PFSK-1 (cell line): ENCODE measurements at regions not wholly inside any gene's neighbourhood (a gene's known extent, or its start where the extent isn't known, plus 50 kb on each side); places are given as distances from the start of the nearest gene placed in this dataset.

Source experiments
- FOXP2 ChIP-seq: optimal IDR thresholded peaks from 2 replicates; pipeline ENCODE3; 2011; ENCODE audit warnings: borderline replicate concordance, control low read depth, inconsistent platforms; ENCODE audit not compliant: insufficient read depth; ENCODE audit errors: extremely low read length, extremely low read depth
- POLR2AphosphoS5 ChIP-seq: IDR thresholded peaks from 2 replicates; pipeline ENCODE4 v1.6.1; 2012; ENCODE audit warnings: low read depth, mild to moderate bottlenecking, control low read depth, low read length, moderate library complexity
- SIN3A ChIP-seq: IDR thresholded peaks from 2 replicates; pipeline ENCODE4 v1.6.1; 2012; ENCODE audit warnings: mild to moderate bottlenecking, low read length, moderate library complexity, borderline replicate concordance; ENCODE audit not compliant: insufficient read depth
- TAF1 ChIP-seq: IDR thresholded peaks from 2 replicates; pipeline ENCODE4 v1.6.1; 2012; ENCODE audit warnings: low read length, control low read depth, borderline replicate concordance; ENCODE audit not compliant: insufficient read depth
- TF ChIP-seq, protein P1 (sequence below), 2 experiments: IDR thresholded peaks; 2 replicates each; pipeline versions ENCODE4 v1.6.1 to v1.8.0; 2011 to 2012; ENCODE audit warnings: low read depth in 2 of 2, low read length in 2 of 2, control low read depth in 1 of 2, inconsistent platforms in 1 of 2, mild to moderate bottlenecking in 1 of 2, moderate library complexity in 1 of 2; ENCODE audit not compliant: insufficient read depth in 1 of 2

DNA sequence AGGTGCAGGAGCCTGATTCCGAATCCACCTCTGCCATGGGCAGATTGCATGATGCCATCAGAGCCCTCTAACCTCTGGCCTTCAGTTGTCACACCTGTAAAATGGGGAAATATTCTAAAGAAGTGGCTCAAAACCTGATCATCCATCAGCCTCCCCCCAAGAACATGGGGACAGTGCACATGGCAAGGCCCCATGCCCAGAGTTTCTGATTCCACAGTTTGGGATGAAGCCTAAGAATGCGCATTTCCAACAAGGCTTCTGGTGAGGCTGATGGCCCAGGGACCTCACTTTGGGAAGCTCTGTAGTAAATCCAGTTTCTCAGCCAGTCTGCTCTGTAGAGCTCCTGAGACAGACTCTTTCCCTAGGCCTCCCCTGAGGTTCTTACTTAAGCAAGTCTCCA, 119.9 kb upstream of the CD93 start:
- TF ChIP-seq POLR2AphosphoS5 (no peak), FOXP2 (no peak), SIN3A (no peak), TAF1 (no peak)
- TF ChIP-seq, protein P1, sequence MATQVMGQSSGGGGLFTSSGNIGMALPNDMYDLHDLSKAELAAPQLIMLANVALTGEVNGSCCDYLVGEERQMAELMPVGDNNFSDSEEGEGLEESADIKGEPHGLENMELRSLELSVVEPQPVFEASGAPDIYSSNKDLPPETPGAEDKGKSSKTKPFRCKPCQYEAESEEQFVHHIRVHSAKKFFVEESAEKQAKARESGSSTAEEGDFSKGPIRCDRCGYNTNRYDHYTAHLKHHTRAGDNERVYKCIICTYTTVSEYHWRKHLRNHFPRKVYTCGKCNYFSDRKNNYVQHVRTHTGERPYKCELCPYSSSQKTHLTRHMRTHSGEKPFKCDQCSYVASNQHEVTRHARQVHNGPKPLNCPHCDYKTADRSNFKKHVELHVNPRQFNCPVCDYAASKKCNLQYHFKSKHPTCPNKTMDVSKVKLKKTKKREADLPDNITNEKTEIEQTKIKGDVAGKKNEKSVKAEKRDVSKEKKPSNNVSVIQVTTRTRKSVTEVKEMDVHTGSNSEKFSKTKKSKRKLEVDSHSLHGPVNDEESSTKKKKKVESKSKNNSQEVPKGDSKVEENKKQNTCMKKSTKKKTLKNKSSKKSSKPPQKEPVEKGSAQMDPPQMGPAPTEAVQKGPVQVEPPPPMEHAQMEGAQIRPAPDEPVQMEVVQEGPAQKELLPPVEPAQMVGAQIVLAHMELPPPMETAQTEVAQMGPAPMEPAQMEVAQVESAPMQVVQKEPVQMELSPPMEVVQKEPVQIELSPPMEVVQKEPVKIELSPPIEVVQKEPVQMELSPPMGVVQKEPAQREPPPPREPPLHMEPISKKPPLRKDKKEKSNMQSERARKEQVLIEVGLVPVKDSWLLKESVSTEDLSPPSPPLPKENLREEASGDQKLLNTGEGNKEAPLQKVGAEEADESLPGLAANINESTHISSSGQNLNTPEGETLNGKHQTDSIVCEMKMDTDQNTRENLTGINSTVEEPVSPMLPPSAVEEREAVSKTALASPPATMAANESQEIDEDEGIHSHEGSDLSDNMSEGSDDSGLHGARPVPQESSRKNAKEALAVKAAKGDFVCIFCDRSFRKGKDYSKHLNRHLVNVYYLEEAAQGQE (IDR thresholded peaks at IDR 0.05; ENCODE audit: insufficient read depth in 1 of 2, low read depth in 2 of 2, low read length in 2 of 2), result no peak

DNA sequence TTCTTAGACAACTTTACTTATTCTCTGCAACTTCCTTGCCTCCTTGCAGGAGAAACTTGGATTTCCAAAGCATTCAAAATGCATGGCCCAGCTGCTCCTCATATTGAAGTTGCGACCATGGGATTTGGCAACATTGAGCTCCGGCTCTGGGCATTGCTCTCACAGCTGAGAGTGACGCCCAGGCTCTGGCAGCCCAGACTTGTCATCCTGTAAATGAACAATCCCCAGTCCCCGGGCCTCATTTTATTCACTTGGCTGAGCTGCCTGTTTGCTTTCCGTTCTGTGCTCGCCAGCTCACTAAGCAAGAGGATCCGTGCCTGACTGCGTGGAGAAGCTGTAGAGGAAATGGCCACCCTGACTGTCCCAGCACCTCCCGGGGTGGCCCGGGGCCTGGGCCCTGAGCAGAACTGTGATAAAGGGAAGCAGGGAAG, 119.5 kb upstream of the CD93 start:
- TF ChIP-seq POLR2AphosphoS5 (no peak), SIN3A (no peak), TAF1 (no peak), FOXP2 (no peak)
- TF ChIP-seq, protein P1 (IDR thresholded peaks at IDR 0.05; ENCODE audit: insufficient read depth in 1 of 2, low read depth in 2 of 2, low read length in 2 of 2), result no peak

DNA sequence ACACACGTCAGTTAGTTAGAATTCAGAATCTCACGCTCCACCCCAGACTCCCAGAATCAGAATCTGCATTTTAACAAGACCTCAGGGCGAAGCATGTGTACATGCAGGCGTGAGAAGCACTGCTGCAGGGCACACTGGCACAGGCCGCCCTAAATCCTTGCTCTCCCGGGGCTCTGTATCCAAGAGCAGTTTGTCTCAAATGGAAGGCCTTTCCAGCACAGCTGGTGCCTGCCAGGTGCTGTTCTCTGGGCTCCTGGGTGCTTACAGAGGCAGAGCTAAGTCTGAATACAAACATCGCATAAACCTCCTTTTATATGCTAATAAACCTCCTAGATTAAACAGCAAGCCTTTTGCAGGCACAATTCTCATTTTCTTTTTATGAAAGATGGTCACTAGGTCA, 119.1 kb upstream of the CD93 start:
- TF ChIP-seq POLR2AphosphoS5 (no peak), SIN3A (no peak), FOXP2 (no peak), TAF1 (no peak)
- TF ChIP-seq, protein P1 (IDR thresholded peaks at IDR 0.05; ENCODE audit: insufficient read depth in 1 of 2, low read depth in 2 of 2, low read length in 2 of 2), result no peak

DNA sequence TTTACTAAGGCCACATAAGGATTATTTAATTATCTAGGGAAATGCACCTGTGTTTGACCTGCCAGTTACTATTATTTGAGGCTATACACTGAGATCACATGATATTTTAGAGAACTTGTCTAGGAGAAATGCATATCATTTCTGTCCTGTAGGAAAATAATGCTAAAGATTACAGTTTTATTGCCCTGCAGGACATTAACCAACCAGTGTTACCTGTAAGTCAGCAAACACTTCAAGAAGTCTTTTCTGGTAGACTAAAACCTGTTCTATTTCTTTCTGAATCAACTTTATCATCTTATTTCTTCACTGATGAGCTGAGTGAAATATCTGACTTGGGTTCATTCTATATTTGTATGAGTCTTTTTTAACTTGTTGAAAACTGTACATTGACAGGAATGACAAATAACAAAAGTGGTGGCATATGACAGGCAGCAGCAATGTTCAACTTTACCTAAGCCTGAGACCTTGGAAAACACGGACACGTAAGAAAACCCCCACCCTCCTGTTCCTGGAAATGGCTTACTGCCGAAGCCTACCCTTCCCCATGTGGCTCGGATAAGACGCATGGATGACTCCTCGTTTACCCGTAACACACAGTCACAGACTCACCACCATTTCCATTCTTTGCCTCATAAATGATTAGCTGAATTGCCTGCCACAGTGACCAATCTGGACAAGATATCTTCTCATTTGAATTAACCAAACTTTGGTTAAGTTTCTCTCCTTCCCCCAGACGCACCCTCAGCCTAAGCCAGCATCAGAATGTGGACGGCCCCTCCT, 118.0 kb upstream of the CD93 start:
- TF ChIP-seq, protein P1 (IDR thresholded peaks at IDR 0.05; ENCODE audit: insufficient read depth in 1 of 2, low read depth in 2 of 2, low read length in 2 of 2), result no peak
- TF ChIP-seq POLR2AphosphoS5 (no peak), TAF1 (no peak), FOXP2 (no peak), SIN3A (no peak)
